Heart right ventricle (tissue), 16 donors: ENCODE measurements at regions not wholly inside any gene's neighbourhood (a gene's known extent, or its start where the extent isn't known, plus 50 kb on each side); places are given as distances from the start of the nearest gene placed in this dataset.

Source experiments
- ATAC-seq, 8 donors: fragments of 200-7000 bp; cut with Tn5 transposase; one replicate each; pipeline ENCODE4 v1.9.1; 2020; ENCODE audit warnings: mild to moderate bottlenecking in 8 of 8, moderate library complexity in 8 of 8, moderate number of reproducible peaks in 1 of 8
- DNase-seq, 2 donors: peaks; one replicate each; pipeline ENCODE4 v3.0.0-alpha.2; 2020
- H3K27ac ChIP-seq, 10 donors: fragments of 200-600 bp; sonication (generic) in 2 of 10; one replicate each; pipeline versions ENCODE4 v1.5.0 to v1.8.0; 2020 to 2022; ENCODE audit warnings: mild to moderate bottlenecking in 3 of 10
- H3K27me3 ChIP-seq, 7 donors: fragments of 200-600 bp; one replicate each; pipeline ENCODE4 v1.8.0; 2021 to 2022; ENCODE audit warnings: mild to moderate bottlenecking in 2 of 7
- H3K36me3 ChIP-seq, 9 donors: fragments of 200-600 bp; sonication (generic) in 1 of 9; one replicate each; pipeline versions ENCODE4 v1.5.0 to v1.8.0; 2020 to 2022; ENCODE audit warnings: mild to moderate bottlenecking in 2 of 9
- H3K4me1 ChIP-seq, 9 donors: fragments of 200-600 bp; sonication (generic) in 1 of 9; one replicate each; pipeline versions ENCODE4 v1.5.0 to v1.8.0; 2020 to 2022; ENCODE audit warnings: mild to moderate bottlenecking in 4 of 9
- H3K4me3 ChIP-seq, 10 donors: fragments of 200-600 bp; sonication (generic) in 2 of 10; one replicate each; pipeline versions ENCODE4 v1.5.0 to v1.8.0; 2020 to 2022; ENCODE audit warnings: mild to moderate bottlenecking in 7 of 10, moderate library complexity in 2 of 10
- H3K9me3 ChIP-seq, 11 donors: fragments of 200-600 bp in 10 of 11; sonication (generic) in 2 of 11; one replicate each; pipeline versions ENCODE4 v1.5.0 to v1.8.0; 2013 to 2022; ENCODE audit warnings: mild to moderate bottlenecking in 2 of 11, control low read depth in 1 of 11, moderate library complexity in 1 of 11
- WGBS, 2 donors: extraction: QIAGEN DNeasy Blood & Tissue Kit; methylation state at CpG; one replicate each; pipeline ENCODE4 v1.1.7; 2013; ENCODE audit warnings: inconsistent platforms in 1 of 2; 5-methylcytosine and 5-hydroxymethylcytosine counted together
- intact Hi-C, 10 donors: fragments of 100-400 bp; cut with DNase I; formaldehyde crosslinking; loops; one replicate each; pipeline versions ENCODE4 v1.11.1 to v1.14.2; 2022
- TF ChIP-seq, protein P1 (sequence below), 9 donors: fragments of 200-600 bp; sonication (generic) in 2 of 9; IDR thresholded peaks; one replicate each; pipeline versions ENCODE4 v1.5.0 to v1.8.0; 2021 to 2022; ENCODE audit warnings: antibody characterized with exemption in 9 of 9, mild to moderate bottlenecking in 5 of 9, moderate library complexity in 1 of 9
- donor health status: Arrhythmogenic right ventricular cardiomyopathy.
- donor health status: ischemic (EF 13 %, LVEDD 7.1; RV severe dilation, severe dysfunction).
- donor health status: healthy with polysubstance abuse.
- donor health status: DM: no; HTN: yes; CAD: no.
- donor health status: DM: no; HTN: no; CAD: no.
- donor health status: ischemic (EF 25% LVEDD 6.9; RV normal size, moderate dysfunction).
- donor health status: ischemic (EF 25% LVEDD 5.7; RV mildly dilated, moderate dysfunction).
- donor health status: healthy.
- donor health status: DM: yes; HTN: yes; CAD: no.
- donor health status: Ischemic cardiomyopathy.
- donor health status: ischemic (EF 35%, LVEDD 5.7; RV mildly dilated, moderate dysfunction).
- donor health status: nonischemic (EF 11% LVEDD 7.7; RV severe dilation, severe dysfunction).
- donor health status: DM: yes; HTN: yes; CAD: no.
- donor health status: PGD.
- donor health status: ischemic (EF 29% LVEDD 5.4; RV normal size, mild dysfunction).
- donor health status: nonischemic (EF 23%, LVEDD 6.1; RV moderate dilation, normal function).

DNA sequence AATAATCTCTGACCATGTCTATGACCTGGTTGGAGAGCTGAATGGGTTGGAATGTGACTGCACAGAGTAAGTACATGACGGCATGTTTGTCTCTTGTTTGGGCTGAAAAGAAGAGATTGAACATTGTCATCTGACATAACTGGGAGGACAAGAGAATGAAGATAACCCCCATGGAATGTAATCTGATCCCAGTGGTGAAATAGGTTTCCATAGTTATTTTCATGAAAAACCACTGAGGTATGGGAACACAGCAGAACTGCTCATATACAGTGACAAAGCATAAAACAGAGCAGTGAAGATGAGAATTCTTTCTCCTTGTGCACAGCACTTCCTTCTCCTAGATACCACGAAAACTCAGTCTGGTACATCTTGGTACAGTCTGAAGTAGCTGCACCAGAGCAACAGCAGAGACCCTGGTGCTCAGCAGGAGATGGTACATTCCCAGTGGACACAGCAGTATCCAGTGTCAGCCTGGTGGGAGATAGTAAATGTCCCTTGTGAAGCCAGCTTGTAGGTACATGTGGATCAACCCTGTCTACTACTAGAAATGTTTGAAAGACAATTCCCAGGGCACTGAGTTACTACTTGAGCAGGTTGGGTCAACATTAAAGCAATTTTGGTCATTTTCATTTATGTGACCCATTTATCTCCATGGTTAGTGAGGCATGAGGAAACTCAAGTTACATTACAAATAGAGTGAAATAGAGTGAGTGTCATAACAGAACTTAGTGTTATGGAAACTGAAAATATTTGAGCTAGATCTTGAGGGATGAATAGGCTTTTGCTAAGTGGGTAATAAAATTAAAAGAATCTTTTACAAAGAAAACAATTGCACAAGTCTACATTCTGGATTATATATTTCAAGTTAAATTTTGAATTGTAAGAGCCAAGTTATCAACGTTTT is 178.3 kb downstream of the SUCNR1 start:
- Histone ChIP-seq H3K27ac (no peak overlapping the region), H3K9me3 (no peaks in the 10 kb centered on the region), H3K4me3 (no peak overlapping the region), H3K36me3 (no peaks in the 10 kb centered on the region), H3K4me1 (peaks cover 0 to 15% (median 3%) of the 10 kb centered on the region in 9 donors), H3K27me3 (no peaks in the 10 kb centered on the region)
- no peak for DNase-seq
- TF ChIP-seq, protein P1, sequence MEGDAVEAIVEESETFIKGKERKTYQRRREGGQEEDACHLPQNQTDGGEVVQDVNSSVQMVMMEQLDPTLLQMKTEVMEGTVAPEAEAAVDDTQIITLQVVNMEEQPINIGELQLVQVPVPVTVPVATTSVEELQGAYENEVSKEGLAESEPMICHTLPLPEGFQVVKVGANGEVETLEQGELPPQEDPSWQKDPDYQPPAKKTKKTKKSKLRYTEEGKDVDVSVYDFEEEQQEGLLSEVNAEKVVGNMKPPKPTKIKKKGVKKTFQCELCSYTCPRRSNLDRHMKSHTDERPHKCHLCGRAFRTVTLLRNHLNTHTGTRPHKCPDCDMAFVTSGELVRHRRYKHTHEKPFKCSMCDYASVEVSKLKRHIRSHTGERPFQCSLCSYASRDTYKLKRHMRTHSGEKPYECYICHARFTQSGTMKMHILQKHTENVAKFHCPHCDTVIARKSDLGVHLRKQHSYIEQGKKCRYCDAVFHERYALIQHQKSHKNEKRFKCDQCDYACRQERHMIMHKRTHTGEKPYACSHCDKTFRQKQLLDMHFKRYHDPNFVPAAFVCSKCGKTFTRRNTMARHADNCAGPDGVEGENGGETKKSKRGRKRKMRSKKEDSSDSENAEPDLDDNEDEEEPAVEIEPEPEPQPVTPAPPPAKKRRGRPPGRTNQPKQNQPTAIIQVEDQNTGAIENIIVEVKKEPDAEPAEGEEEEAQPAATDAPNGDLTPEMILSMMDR (IDR thresholded peaks at IDR 0.05): no peak
- intact Hi-C loops: no loop called here
- 85% methylated on average over 3 of the region's 3 CpGs for WGBS, 2 donors
- ATAC-seq: no peak

GRCh38 chr3:152053866-152054265 is 180.4 kb downstream of the SUCNR1 start:
- no peaks in the 10 kb centered on the region for H3K36me3 ChIP-seq
- H3K4me3 ChIP-seq: no peak overlapping the region
- no peak overlapping the region for H3K27ac ChIP-seq
- 97 to 98% methylated on average over 1 of the region's 1 CpG for WGBS, 2 donors
- no peaks in the 10 kb centered on the region for H3K9me3 ChIP-seq
- DNase-seq (no peak), ATAC-seq (no peak)
- no peaks in the 10 kb centered on the region for H3K27me3 ChIP-seq
- intact Hi-C loops: no loop called here
- TF ChIP-seq, protein P1 (IDR thresholded peaks at IDR 0.05): no peak
- peaks cover 0 to under 1% (median 0%) of the 10 kb centered on the region in 9 donors for H3K4me1 ChIP-seq

GRCh38 chr3:152054315-152054714 is 180.9 kb downstream of the SUCNR1 start:
- WGBS, 2 donors: 87 to 91% methylated on average over 3 of the region's 3 CpGs
- no peak overlapping the region for H3K4me3 ChIP-seq
- TF ChIP-seq, protein P1 (IDR thresholded peaks at IDR 0.05): no peak

GRCh38 chr3:152056073-152056472 is 182.6 kb downstream of the SUCNR1 start:
- Histone ChIP-seq H3K27ac (no peak overlapping the region), H3K36me3 (no peaks in the 10 kb centered on the region), H3K27me3 (no peaks in the 10 kb centered on the region), H3K4me3 (no peak overlapping the region), H3K4me1 (no peaks in the 10 kb centered on the region), H3K9me3 (no peaks in the 10 kb centered on the region)
- 85 to 96% methylated on average over 3 of the region's 3 CpGs for WGBS, 2 donors
- intact Hi-C loops: no loop called here
- DNase-seq: no peak
- ATAC-seq: no peak
- TF ChIP-seq, protein P1 (IDR thresholded peaks at IDR 0.05): no peak

More at GRCh38 chr3:152054315-152054714, 180.9 kb downstream of the SUCNR1 start:
- DNase-seq (no peak), ATAC-seq (no peak)
- Histone ChIP-seq H3K36me3 (no peaks in the 10 kb centered on the region), H3K27ac (no peak overlapping the region), H3K4me1 (no peaks in the 10 kb centered on the region), H3K27me3 (no peaks in the 10 kb centered on the region), H3K9me3 (no peaks in the 10 kb centered on the region)
- intact Hi-C loops: no loop called here
